Smooth muscle cell (in vitro differentiated cells): ENCODE measurements at regions not wholly inside any gene's neighbourhood (a gene's known extent, or its start where the extent isn't known, plus 50 kb on each side); places are given as distances from the start of the nearest gene placed in this dataset.

Source experiments
- DNase-seq: peaks from one replicate; lab custom pipeline; 2025; ENCODE audit not compliant: unreplicated experiment; lab: John Stamatoyannopoulos, UW
- H2AFZ ChIP-seq: fragments of 200-600 bp; sonication (generic); 2 replicates; pipeline ENCODE4 v1.6.0; 2016; ENCODE audit warnings: antibody characterized with exemption, low read depth, mild to moderate bottlenecking
- H3F3A ChIP-seq: fragments of 200-600 bp; sonication (generic); 2 replicates; pipeline ENCODE4 v1.6.0; 2017; ENCODE audit warnings: antibody characterized with exemption, low read depth
- H3K27ac ChIP-seq: fragments of 200-600 bp; sonication (generic); 2 replicates; pipeline ENCODE4 v1.5.1; 2016; ENCODE audit warnings: low read depth, mild to moderate bottlenecking
- H3K27me3 ChIP-seq: fragments of 200-600 bp; sonication (generic); 2 replicates; pipeline ENCODE4 v1.6.1; 2016; ENCODE audit warnings: low read depth, mild to moderate bottlenecking
- H3K36me3 ChIP-seq: fragments of 200-600 bp; sonication (generic); 2 replicates; pipeline ENCODE4 v1.5.1; 2016; ENCODE audit warnings: low read depth
- H3K4me1 ChIP-seq: fragments of 200-600 bp; sonication (generic); 2 replicates; pipeline ENCODE4 v1.5.1; 2016; ENCODE audit warnings: low read depth
- H3K4me2 ChIP-seq: fragments of 200-600 bp; sonication (generic); 2 replicates; pipeline ENCODE4 v1.6.0; 2016; ENCODE audit warnings: mild to moderate bottlenecking
- H3K4me3 ChIP-seq: fragments of 200-600 bp; sonication (generic); 2 replicates; pipeline ENCODE4 v1.5.1; 2016; ENCODE audit warnings: mild to moderate bottlenecking
- H3K79me2 ChIP-seq: fragments of 200-600 bp; sonication (generic); 2 replicates; pipeline ENCODE4 v1.6.0; 2016; ENCODE audit warnings: low read depth, mild to moderate bottlenecking
- H3K9ac ChIP-seq: fragments of 200-600 bp; sonication (generic); 2 replicates; pipeline ENCODE4 v1.6.0; 2016; ENCODE audit warnings: low read depth
- H3K9me3 ChIP-seq: fragments of 200-600 bp; sonication (generic); replicated peaks from 2 replicates; pipeline ENCODE4 v1.5.1; 2016; ENCODE audit warnings: low read depth
- H4K20me1 ChIP-seq: fragments of 200-600 bp; sonication (generic); 2 replicates; pipeline ENCODE4 v1.6.0; 2016; ENCODE audit warnings: low read depth
- CTCF ChIP-seq: fragments of 200-600 bp; sonication (generic); IDR thresholded peaks from 2 replicates; pipeline ENCODE4 v1.5.1; 2017; ENCODE audit warnings: borderline replicate concordance, mild to moderate bottlenecking, antibody characterized with exemption; ENCODE audit not compliant: insufficient read depth, poor library complexity, severe bottlenecking
- WGBS: methylation state at CpG from one replicate; pipeline ENCODE4 v1.1.7; 2016; ENCODE audit warnings: low lambda C conversion rate; 5-methylcytosine and 5-hydroxymethylcytosine counted together

DNA sequence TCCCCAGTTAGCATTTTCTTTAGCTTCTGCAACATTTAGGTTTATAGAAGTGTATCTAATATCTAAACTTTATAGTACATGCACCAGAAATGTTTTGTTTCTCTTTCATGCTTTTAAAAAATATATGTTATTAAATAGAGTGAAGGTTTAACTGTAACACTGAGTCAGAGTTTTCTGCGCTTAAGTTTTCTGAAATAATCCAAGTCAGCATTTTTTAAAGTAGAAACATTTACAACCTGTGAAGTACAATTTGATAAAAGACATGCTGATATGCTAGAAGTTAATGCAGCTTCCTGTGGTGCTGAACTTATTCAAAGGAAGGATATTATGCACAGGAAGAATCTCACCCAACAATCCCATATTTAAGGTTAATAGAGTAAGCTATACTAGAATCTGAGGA lies 1096.8 kb downstream of the LRFN5 start:
- H3K79me2 ChIP-seq, result no peaks in the 10 kb centered on the region
- H3K27ac ChIP-seq, result no peak overlapping the region
- TF ChIP-seq CTCF, result no peak
- no peak overlapping the region for H3K4me3 ChIP-seq
- DNase-seq, result no peak
- H2AFZ ChIP-seq, result no peak overlapping the region
- H3K9ac ChIP-seq, result no peak overlapping the region
- H3K4me1 ChIP-seq, result no peaks in the 10 kb centered on the region
- no peaks in the 10 kb centered on the region for H3K27me3 ChIP-seq
- no peaks in the 10 kb centered on the region for H3K36me3 ChIP-seq
- no peaks in the 10 kb centered on the region for H3K9me3 ChIP-seq
- 88% methylated on average over 1 of the region's 1 CpG for WGBS
- H3F3A ChIP-seq, result no peaks in the 10 kb centered on the region
- no peak overlapping the region for H3K4me2 ChIP-seq
- no peaks in the 10 kb centered on the region for H4K20me1 ChIP-seq

- Histone ChIP-seq H3K4me1 (no peaks in the 10 kb centered on the region), H3K27me3 (no peaks in the 10 kb centered on the region), H3K9me3 (no peaks in the 10 kb centered on the region), H2AFZ (no peak overlapping the region), H3K4me2 (no peak overlapping the region), H3K79me2 (no peaks in the 10 kb centered on the region), H3K4me3 (no peak overlapping the region), H4K20me1 (no peaks in the 10 kb centered on the region), H3F3A (no peaks in the 10 kb centered on the region), H3K36me3 (no peaks in the 10 kb centered on the region), H3K27ac (no peak overlapping the region), H3K9ac (no peak overlapping the region)
- no peak for DNase-seq
- no peak for TF ChIP-seq CTCF
- WGBS, result 64% methylated on average over 2 of the region's 2 CpGs
Measured at GRCh38 chr14:42687421-42687820, 1080.7 kb downstream of the LRFN5 start.

DNA sequence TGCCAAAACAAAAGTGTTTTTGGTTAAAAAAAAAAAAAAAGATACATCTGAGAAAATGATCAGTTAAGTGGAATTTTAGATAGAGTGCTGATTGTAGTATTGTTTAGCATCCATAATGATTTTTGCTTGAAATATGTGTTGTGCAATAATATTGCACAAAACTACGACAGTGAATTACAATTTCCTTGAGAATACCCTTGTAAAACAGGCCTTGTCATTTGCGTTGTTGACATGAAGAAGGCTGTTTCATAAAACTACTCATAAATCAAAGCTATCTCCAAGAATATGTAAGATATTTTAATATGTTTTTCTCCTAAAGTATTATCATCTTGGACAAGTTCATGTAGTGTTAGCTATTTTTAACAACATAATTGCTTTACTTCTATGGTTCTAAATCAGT lies 1077.0 kb downstream of the LRFN5 start:
- no peaks in the 10 kb centered on the region for H3K4me1 ChIP-seq
- peak overlapping the region; percentile 1 for H2AFZ ChIP-seq
- no peak overlapping the region for H3K27ac ChIP-seq
- no peaks in the 10 kb centered on the region for H3K27me3 ChIP-seq
- no peak overlapping the region for H3K4me3 ChIP-seq
- no peak for DNase-seq
- H4K20me1 ChIP-seq, result no peaks in the 10 kb centered on the region
- H3F3A ChIP-seq, result no peaks in the 10 kb centered on the region
- H3K9me3 ChIP-seq, result no peaks in the 10 kb centered on the region
- WGBS, result 61% methylated on average over 2 of the region's 2 CpGs
- no peaks in the 10 kb centered on the region for H3K79me2 ChIP-seq
- H3K9ac ChIP-seq, result no peak overlapping the region
- no peaks in the 10 kb centered on the region for H3K36me3 ChIP-seq
- no peak overlapping the region for H3K4me2 ChIP-seq
- no peak for TF ChIP-seq CTCF

GRCh38 chr14:42676636-42677035 lies 1070.0 kb downstream of the LRFN5 start:
- TF ChIP-seq CTCF, result no peak
- no peak overlapping the region for H3K9ac ChIP-seq
- no peaks in the 10 kb centered on the region for H4K20me1 ChIP-seq
- H3F3A ChIP-seq, result no peaks in the 10 kb centered on the region
- H3K79me2 ChIP-seq, result no peaks in the 10 kb centered on the region
- no peaks in the 10 kb centered on the region for H3K4me1 ChIP-seq
- H3K27ac ChIP-seq, result no peak overlapping the region
- no peaks in the 10 kb centered on the region for H3K9me3 ChIP-seq
- no peak overlapping the region for H2AFZ ChIP-seq
- DNase-seq, result no peak
- no peak overlapping the region for H3K4me3 ChIP-seq
- no peaks in the 10 kb centered on the region for H3K27me3 ChIP-seq
- WGBS, result 97% methylated on average over 2 of the region's 2 CpGs
- H3K36me3 ChIP-seq, result no peaks in the 10 kb centered on the region
- H3K4me2 ChIP-seq, result no peak overlapping the region
